ENCODE measurements at regions not wholly inside any gene's neighbourhood (a gene's known extent, or its start where the extent isn't known, plus 50 kb on each side); places are given as distances from the start of the nearest gene placed in this dataset.
"Not testable (repeated sequence)": the region's sequence is repeated elsewhere in the genome, so short reads cannot be mapped to it uniquely, and the experiment has no call there.

DNA sequence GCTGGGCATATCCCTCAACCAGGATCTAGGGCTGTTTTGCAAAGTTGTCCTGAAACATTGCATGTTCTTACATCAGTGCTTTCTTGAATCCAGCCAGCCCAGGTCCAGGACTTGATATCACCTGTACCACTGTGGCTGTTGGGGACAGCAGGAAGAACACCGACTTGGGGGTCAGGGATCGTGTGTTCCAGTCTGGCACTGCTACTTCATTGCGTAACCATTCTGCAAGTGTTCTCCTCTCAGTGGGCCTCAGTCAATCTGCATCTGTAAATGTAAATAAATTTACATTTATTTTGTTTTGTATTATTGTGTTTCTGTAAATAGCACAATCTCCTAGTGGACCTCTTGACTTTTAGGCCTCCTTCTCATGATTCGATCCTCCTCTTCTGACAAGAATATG, 167.3 kb downstream of the SUDS3 start:
- Histone ChIP-seq H3K27ac (ENCODE audit: low read depth in 1 of 2, low read length in 2 of 2) (no peak overlapping the region), H3K9ac (ENCODE audit: insufficient read depth, low read length, poor library complexity, severe bottlenecking) (no peak overlapping the region), H3K36me3 (replicated peaks in 1 of 2; ENCODE audit: control insufficient read depth in 1 of 2, insufficient read depth in 2 of 2, low read length in 2 of 2) (no peaks in the 10 kb centered on the region), H3K4me3 (replicated peaks in 1 of 3; ENCODE audit: low read depth in 2 of 3, low read length in 3 of 3) (no peak overlapping the region), H4K20me1 (ENCODE audit: insufficient read depth, low read length) (no peaks in the 10 kb centered on the region), H3K4me2 (replicated peaks; ENCODE audit: extremely low read depth, low read length, poor library complexity, severe bottlenecking) (no peak overlapping the region), H3K27me3 (ENCODE audit: control insufficient read depth in 2 of 2, insufficient read depth in 2 of 2, low read length in 2 of 2) (no peaks in the 10 kb centered on the region), H3K4me1 (ENCODE audit: control insufficient read depth in 1 of 2, insufficient read depth in 2 of 2, low read length in 2 of 2) (no peaks in the 10 kb centered on the region), H2AFZ (ENCODE audit: insufficient read depth, low read depth, low read length, poor library complexity, severe bottlenecking) (no peak overlapping the region), H3K79me2 (ENCODE audit: insufficient read depth, low read length) (no peaks in the 10 kb centered on the region), H3K9me3 (replicated peaks in 1 of 2; ENCODE audit: control insufficient read depth in 1 of 2, insufficient read depth in 1 of 2, low read length in 2 of 2) (no peaks in the 10 kb centered on the region)
- Mint-ChIP-seq H3K36me3 (no peaks in the 10 kb centered on the region), H3K4me3 (no peak overlapping the region), H3K27me3 (ENCODE audit: low read depth in 3 of 3) (peaks cover 0 to 3% (median 2%) of the 10 kb centered on the region in 3 donors), H3K9me3 (peaks cover 0 to 3% (median 3%) of the 10 kb centered on the region in 7 donors), H3K27ac (no peak overlapping the region), H3K4me1 (no peaks in the 10 kb centered on the region)
- 69% methylated on average over 2 of the region's 4 CpGs for WGBS (ENCODE audit: insufficient coverage)
- intact Hi-C loops (cut with micrococcal nuclease) = no loop called here
- DNase-seq = no peak
- TF ChIP-seq, protein P1, sequence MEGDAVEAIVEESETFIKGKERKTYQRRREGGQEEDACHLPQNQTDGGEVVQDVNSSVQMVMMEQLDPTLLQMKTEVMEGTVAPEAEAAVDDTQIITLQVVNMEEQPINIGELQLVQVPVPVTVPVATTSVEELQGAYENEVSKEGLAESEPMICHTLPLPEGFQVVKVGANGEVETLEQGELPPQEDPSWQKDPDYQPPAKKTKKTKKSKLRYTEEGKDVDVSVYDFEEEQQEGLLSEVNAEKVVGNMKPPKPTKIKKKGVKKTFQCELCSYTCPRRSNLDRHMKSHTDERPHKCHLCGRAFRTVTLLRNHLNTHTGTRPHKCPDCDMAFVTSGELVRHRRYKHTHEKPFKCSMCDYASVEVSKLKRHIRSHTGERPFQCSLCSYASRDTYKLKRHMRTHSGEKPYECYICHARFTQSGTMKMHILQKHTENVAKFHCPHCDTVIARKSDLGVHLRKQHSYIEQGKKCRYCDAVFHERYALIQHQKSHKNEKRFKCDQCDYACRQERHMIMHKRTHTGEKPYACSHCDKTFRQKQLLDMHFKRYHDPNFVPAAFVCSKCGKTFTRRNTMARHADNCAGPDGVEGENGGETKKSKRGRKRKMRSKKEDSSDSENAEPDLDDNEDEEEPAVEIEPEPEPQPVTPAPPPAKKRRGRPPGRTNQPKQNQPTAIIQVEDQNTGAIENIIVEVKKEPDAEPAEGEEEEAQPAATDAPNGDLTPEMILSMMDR (IDR thresholded peaks at IDR 0.05) = no peak

DNA sequence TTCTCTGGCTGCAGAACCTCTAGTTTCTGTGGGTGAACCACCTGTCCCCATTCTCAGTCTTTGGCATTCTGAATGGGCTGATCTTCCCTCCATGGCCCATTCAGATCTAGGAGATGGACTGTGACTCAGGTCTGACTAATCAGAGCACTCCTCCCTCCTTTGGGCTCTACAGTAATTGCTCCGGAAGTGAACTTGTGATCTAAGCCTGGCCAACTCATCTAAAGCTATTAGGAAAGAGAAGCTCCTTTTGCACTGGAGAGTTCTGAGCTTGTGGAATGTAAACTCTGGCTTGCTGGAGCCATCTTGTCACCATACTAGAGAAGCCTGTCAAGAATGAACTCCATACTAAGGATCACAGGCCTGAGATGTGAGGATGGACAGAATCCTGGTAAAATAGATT, 168.2 kb downstream of the SUDS3 start:
- Mint-ChIP-seq H3K27me3 (ENCODE audit: low read depth in 3 of 3) (peaks cover 0 to 3% (median 2%) of the 10 kb centered on the region in 3 donors), H3K4me3 (no peak overlapping the region), H3K4me1 (no peaks in the 10 kb centered on the region), H3K9me3 (peaks cover 0 to 6% (median 2%) of the 10 kb centered on the region in 7 donors), H3K36me3 (no peaks in the 10 kb centered on the region), H3K27ac (no peak overlapping the region)
- H3K9me3 ChIP-seq (replicated peaks in 1 of 2; ENCODE audit: control insufficient read depth in 1 of 2, insufficient read depth in 1 of 2, low read length in 2 of 2) = no peaks in the 10 kb centered on the region
- no peaks in the 10 kb centered on the region for H4K20me1 ChIP-seq (ENCODE audit: insufficient read depth, low read length)
- TF ChIP-seq, protein P1 (IDR thresholded peaks at IDR 0.05) = no peak
- H3K27ac ChIP-seq (ENCODE audit: low read depth in 1 of 2, low read length in 2 of 2) = no peak overlapping the region
- H2AFZ ChIP-seq (ENCODE audit: insufficient read depth, low read depth, low read length, poor library complexity, severe bottlenecking) = no peak overlapping the region
- H3K4me3 ChIP-seq (replicated peaks in 1 of 3; ENCODE audit: low read depth in 2 of 3, low read length in 3 of 3) = no peak overlapping the region
- H3K79me2 ChIP-seq (ENCODE audit: insufficient read depth, low read length) = no peaks in the 10 kb centered on the region
- no peaks in the 10 kb centered on the region for H3K27me3 ChIP-seq (ENCODE audit: control insufficient read depth in 2 of 2, insufficient read depth in 2 of 2, low read length in 2 of 2)
- H3K9ac ChIP-seq (ENCODE audit: insufficient read depth, low read length, poor library complexity, severe bottlenecking) = no peak overlapping the region
- no peaks in the 10 kb centered on the region for H3K4me1 ChIP-seq (ENCODE audit: control insufficient read depth in 1 of 2, insufficient read depth in 2 of 2, low read length in 2 of 2)
- H3K4me2 ChIP-seq (replicated peaks; ENCODE audit: extremely low read depth, low read length, poor library complexity, severe bottlenecking) = no peak overlapping the region
- WGBS (ENCODE audit: insufficient coverage) = no CpG with 5 or more reads among the region's 1 CpG
- DNase-seq = no peak
- intact Hi-C loops (cut with micrococcal nuclease) = no loop called here
- no peaks in the 10 kb centered on the region for H3K36me3 ChIP-seq (replicated peaks in 1 of 2; ENCODE audit: control insufficient read depth in 1 of 2, insufficient read depth in 2 of 2, low read length in 2 of 2)

DNA sequence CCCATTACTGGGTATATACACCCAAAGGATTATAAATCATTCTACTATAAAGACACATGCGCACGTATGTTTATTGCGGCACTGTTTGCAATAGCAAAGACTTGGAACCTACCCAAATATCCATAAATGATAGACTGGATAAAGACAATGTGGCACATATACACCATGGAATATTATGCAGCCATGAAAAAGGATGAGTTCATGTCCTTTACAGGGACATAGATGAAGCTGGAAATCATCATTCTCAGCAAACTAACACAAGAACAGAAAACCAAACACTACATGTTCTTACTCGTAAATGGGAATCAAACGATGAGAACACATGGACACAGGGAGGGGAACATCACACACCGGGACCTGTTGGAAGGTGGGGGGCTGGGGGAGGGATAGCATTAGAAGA, 171.3 kb downstream of the SUDS3 start:
- H3K27me3 Mint-ChIP-seq (ENCODE audit: low read depth in 3 of 3); H3K4me3 Mint-ChIP-seq; H3K27me3 ChIP-seq (ENCODE audit: control insufficient read depth in 2 of 2, insufficient read depth in 2 of 2, low read length in 2 of 2); H3K9ac ChIP-seq (ENCODE audit: insufficient read depth, low read length, poor library complexity, severe bottlenecking); H3K79me2 ChIP-seq (ENCODE audit: insufficient read depth, low read length); H3K36me3 Mint-ChIP-seq; intact Hi-C loops (cut with micrococcal nuclease); H4K20me1 ChIP-seq (ENCODE audit: insufficient read depth, low read length); H3K4me2 ChIP-seq (replicated peaks; ENCODE audit: extremely low read depth, low read length, poor library complexity, severe bottlenecking); H3K9me3 Mint-ChIP-seq; H3K4me1 Mint-ChIP-seq; H3K27ac ChIP-seq (ENCODE audit: low read depth in 1 of 2, low read length in 2 of 2); H3K9me3 ChIP-seq (replicated peaks in 1 of 2; ENCODE audit: control insufficient read depth in 1 of 2, insufficient read depth in 1 of 2, low read length in 2 of 2); H3K4me3 ChIP-seq (replicated peaks in 1 of 3; ENCODE audit: low read depth in 2 of 3, low read length in 3 of 3); H2AFZ ChIP-seq (ENCODE audit: insufficient read depth, low read depth, low read length, poor library complexity, severe bottlenecking); H3K27ac Mint-ChIP-seq; H3K36me3 ChIP-seq (replicated peaks in 1 of 2; ENCODE audit: control insufficient read depth in 1 of 2, insufficient read depth in 2 of 2, low read length in 2 of 2); DNase-seq; H3K4me1 ChIP-seq (ENCODE audit: control insufficient read depth in 1 of 2, insufficient read depth in 2 of 2, low read length in 2 of 2): not testable (repeated sequence)
- no CpG with 5 or more reads among the region's 6 CpGs for WGBS (ENCODE audit: insufficient coverage)
